OCI-LY7 (cell line): ENCODE measurements at regions not wholly inside any gene's neighbourhood (a gene's known extent, or its start where the extent isn't known, plus 50 kb on each side); places are given as distances from the start of the nearest gene placed in this dataset.

ENCODE experiments used
- CTCF ChIP-seq: fragments of 200-600 bp; sonication (generic); conservative IDR thresholded peaks from 2 replicates; pipeline ENCODE4 v1.5.1; 2014; ENCODE audit warnings: mild to moderate bottlenecking, antibody characterized with exemption, low read length, moderate library complexity, mixed read lengths
- EZH2phosphoT487 ChIP-seq: fragments of 200-600 bp; sonication (generic); IDR thresholded peaks from 2 replicates; pipeline ENCODE4 v1.6.1; 2018; ENCODE audit warnings: low read depth, borderline replicate concordance, mild to moderate bottlenecking, mixed run types, antibody characterized with exemption, low read length, moderate library complexity, mixed read lengths

DNA sequence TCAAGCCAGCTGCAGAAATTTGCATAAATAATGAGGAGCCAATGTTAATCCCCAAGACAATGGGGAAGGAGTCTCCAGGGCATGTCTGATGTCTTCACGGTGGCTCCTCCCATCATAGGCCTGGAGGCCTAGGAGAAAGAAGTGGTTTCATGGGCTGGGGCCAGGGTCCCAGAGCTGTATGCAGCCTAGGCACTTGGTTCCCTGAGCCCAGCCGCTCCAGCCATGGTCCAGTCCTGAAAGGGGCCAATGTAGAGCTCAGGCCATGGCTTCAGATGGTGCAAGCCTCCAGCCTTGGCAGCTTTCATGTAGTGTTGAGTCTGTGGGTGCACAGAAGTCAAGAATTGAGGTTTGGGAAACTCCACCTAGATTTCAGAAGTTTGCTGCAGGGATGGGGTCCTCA is 628.2 kb upstream of the GRIA3 start:
- TF ChIP-seq CTCF (no peak), EZH2phosphoT487 (no peak)
